GM19455 (cell line): ENCODE measurements at regions not wholly inside any gene's neighbourhood (a gene's known extent, or its start where the extent isn't known, plus 50 kb on each side); places are given as distances from the start of the nearest gene placed in this dataset.

ENCODE experiments used
- ATAC-seq: cut with Tn5 transposase; IDR thresholded peaks from one replicate; pipeline ENCODE4 v1.9.1; 2021; ENCODE audit not compliant: unreplicated experiment

- no peak for ATAC-seq
Measured at GRCh38 chr22:46065691-46066454, 84.5 kb upstream of the PPARA start.

- no peak for ATAC-seq
Measured at GRCh38 chr22:46066691-46067090, 83.6 kb upstream of the PPARA start.

GRCh38 chr22:46067159-46068111, 82.9 kb upstream of the PPARA start:
- ATAC-seq, result no peak

- ATAC-seq, result no peak
Measured at GRCh38 chr22:46068181-46068592, 82.1 kb upstream of the PPARA start.

GRCh38 chr22:46068593-46069491, 81.5 kb upstream of the PPARA start:
- ATAC-seq, result no peak

GRCh38 chr22:46069521-46070214, 80.7 kb upstream of the PPARA start:
- no peak for ATAC-seq

- ATAC-seq, result no peak
Measured at GRCh38 chr22:46070215-46070802, 80.0 kb upstream of the PPARA start.

GRCh38 chr22:46070803-46071450, 79.4 kb upstream of the PPARA start:
- no peak for ATAC-seq

- no peak for ATAC-seq
Measured at GRCh38 chr22:46071451-46072109, 78.7 kb upstream of the PPARA start.

GRCh38 chr22:46072110-46072881, 78.0 kb upstream of the PPARA start:
- ATAC-seq, result no peak

- ATAC-seq, result no peak
Measured at GRCh38 chr22:46072981-46073682, 77.2 kb upstream of the PPARA start.

- no peak for ATAC-seq
Measured at GRCh38 chr22:46073683-46074504, 76.4 kb upstream of the PPARA start.

- no peak for ATAC-seq
Measured at GRCh38 chr22:46074771-46075551, 75.4 kb upstream of the PPARA start.

- no peak for ATAC-seq
Measured at GRCh38 chr22:46075764-46076531, 74.4 kb upstream of the PPARA start.

- no peak for ATAC-seq
Measured at GRCh38 chr22:46076651-46077339, 73.5 kb upstream of the PPARA start.
